KBM-7 (cell line): ENCODE measurements at regions not wholly inside any gene's neighbourhood (a gene's known extent, or its start where the extent isn't known, plus 50 kb on each side); places are given as distances from the start of the nearest gene placed in this dataset.
"Not testable (repeated sequence)": the region's sequence is repeated elsewhere in the genome, so short reads cannot be mapped to it uniquely, and the experiment has no call there.

Experiments used
- DNase-seq: peaks from one replicate; pipeline ENCODE4 v3.0.0-alpha.2; 2015
- in situ Hi-C: fragments of 300-500 bp; cut with MboI; formaldehyde crosslinking; loops from 2 replicates; pipeline ENCODE4 v1.14.3; 2020; ENCODE audit warnings: low sequenced_read_pairs, low pct_unique_long_range_greater_than_20kb, mixed read lengths

DNA sequence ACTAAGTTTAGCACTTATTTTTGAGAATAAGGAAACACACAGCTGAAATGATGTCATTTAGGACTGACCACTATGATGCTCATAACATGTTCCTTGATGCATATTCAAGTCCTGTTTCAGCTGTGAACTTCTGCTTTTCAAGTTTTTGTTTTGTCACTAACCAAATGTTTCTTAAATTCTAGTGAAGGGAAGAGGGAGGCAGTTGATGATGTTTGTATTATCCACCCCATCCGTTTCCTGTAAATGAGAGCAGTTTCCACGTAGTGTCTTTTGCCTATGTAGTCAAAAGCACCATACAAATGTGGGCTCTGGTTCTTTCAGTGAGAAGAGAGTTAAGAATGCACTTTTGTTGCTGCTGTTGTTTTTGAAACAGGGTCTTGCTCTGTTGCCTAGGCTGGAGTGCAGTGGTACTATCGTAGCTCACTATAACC is 491.8 kb downstream of the PCNX1 start:
- DNase-seq = peak; percentile 84
- in situ Hi-C loops = no loop called here

DNA sequence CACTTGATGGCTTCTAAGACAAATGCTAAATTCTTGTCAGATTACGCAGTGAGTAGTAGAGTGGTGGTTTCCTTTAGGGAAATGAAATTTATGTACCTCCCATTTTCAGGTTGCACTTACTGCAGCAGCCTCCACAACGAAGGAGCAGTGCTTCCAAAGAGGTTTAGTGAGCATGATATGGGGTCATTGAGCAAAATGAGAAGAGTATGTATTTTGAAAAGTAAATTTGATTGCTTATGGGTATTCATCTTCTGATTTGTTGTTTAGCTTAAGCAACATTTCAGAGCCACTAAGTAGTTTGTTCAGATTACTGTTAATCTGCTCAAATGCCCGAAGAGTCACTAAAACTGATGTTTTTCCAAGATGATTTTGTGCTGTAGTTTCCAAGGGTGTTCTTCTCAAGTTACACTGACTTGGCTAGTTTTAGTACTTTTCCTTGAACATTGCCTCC is 493.6 kb downstream of the PCNX1 start:
- in situ Hi-C loops = no loop called here
- peak; percentile 27 for DNase-seq

DNA sequence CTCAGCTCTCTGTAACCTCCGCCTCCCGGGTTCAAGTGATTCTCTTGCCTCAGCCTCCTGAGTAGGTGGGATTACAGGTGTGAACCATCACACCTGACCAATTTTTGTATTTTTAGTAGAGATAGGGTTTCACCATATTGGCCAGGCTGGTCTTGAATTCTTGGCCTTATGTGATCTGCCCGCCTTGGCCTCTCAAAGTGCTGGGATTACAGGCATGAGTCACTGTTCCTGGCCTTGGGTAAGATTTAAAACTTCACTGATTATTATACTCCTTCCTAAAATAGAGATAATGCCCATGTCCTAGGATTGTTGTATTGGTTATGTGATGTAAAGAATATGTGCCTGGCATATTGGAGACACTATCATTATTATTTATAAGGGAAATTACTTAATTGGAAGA is 495.2 kb downstream of the PCNX1 start:
- DNase-seq, in situ Hi-C loops: not testable (repeated sequence)

DNA sequence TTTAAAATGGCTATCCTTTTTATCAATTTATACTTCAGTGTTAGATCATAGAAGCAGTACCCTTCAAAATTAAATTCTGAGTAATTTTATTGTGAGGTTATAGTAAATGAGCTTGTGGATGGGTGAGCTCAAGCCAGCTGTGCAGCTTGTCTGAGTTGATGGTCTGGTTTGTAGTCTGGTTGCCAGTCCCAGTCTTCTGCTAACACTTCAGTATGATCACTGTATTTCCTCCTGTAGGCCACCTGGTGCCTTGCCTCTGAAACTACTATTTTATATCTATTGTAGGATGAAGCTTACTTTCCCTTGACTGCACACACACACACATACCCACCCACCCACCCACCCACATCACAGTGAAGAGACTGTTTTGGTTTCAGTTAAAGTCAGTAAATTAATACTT is 496.4 kb downstream of the PCNX1 start:
- in situ Hi-C loops = no loop called here
- DNase-seq = peak; percentile 48

DNA sequence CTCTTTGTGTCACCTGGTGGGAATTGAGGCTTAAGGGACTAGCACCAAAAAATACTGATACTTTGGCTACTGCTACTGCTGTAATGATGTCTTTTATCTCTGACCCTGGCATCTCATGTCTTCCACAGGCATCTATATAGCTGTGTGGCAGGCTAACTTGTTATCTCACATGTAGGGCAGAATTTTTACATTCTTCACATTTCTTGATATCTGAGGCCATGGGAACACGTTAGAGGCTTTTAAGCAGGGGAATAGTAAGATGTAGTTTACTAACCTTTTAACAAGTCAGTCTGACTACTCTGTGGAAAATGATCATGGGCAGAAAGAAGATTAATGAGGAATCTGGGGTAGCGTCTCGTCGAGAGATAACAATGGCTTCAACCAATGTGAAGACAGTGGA is 498.4 kb downstream of the PCNX1 start:
- in situ Hi-C loops = no loop called here
- no peak for DNase-seq

DNA sequence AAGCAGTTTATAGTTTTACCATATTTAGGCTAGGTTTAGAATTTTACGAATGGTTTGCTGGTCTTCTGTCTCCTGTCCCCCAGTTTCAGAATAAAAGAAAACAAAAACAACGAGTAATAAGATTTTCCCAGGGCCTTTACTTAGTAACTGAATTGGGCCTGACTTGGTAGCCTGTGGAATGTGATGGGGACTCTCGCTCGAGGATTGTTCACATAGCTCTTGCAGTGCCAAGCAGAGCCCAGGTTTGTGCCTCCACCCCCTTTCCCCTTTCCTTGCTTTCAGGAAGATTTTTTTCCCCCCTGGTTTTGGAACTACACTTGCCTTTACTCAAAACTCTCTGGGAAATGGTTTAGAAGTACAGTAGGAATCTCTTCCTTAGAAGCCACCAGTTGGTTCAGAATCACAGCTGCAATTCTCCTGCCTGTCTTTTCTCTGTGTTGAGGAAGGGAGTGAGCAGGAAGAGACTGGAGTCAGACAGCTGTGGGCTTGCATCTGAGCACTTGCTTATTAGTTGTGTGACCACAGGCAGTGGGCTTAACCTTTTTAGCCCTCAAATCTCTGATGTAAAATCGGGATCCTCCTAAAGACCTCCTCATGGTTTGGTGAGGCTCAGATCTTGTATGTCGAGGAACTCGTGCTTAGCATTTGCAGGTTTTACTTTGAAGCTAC is 501.2 kb downstream of the PCNX1 start:
- no peak for DNase-seq
- in situ Hi-C loops = no loop called here

DNA sequence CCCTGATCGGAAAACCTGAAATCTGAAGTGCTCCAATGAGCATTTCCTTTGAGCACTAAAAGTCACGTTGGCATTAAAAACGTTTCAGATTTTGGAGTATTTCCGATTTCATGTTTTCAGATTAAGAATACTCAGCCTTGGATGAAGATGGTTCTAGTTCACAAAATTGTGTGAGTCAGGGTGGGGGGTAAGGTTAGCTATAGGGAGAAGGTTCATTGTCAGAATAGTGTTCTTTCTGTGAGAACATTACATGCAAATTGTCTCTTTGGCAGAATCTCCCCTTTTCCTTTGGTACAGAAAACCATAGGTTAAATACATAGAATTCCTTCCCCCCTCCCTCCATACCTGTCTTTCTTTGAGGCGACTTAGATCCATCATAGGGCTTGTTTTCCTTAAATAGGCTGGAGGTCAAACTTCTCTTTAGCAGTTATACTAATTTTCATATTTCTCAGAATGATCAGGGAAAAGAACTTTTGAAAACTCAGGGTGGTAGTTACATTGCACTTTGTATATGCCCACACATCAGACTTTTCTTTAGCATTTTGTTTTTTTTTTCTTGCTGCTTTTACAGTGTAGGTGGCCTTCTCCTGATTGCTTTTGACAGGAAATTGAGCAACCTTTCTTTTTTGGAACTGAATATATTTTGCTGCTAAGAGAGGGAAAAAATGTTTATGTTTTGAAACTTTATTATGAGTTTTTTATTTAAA is 503.5 kb downstream of the PCNX1 start:
- no peak for DNase-seq
- in situ Hi-C loops = no loop called here

DNA sequence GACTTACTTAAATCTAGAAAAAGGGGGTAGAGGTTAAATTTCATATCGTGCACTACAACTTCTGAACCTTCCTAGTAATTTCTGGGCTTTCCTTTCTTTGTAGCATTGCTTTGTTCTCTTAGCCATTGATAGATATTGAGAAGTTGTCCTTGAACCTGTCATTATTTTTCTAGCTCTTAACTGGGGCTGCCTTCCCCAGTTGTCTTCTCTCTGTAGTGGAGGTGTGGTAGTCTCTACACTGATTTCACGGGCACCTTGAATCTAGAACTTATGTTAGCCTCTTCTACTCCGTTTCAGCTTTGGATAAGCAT is 504.0 kb downstream of the PCNX1 start:
- in situ Hi-C loops = no loop called here
- no peak for DNase-seq

DNA sequence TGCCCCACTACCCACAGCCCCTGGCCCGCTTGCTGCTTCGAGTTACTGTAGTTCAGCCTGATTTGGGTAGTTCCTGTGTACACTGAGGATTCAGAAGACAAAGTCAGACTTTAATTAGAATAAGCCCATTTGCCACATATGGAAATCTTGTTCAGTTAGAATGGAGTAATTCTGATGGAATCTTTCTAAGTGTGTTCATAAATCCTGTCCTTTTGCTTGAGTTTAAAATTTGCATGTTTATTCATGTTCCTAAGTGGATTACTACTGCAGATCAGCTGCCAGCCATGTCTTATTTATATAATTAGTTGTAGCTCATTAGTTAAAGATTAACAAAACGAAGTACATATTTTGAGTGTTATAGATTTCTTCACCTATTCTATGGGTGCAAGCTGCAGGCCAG is 504.5 kb downstream of the PCNX1 start:
- no peak for DNase-seq
- in situ Hi-C loops = no loop called here

DNA sequence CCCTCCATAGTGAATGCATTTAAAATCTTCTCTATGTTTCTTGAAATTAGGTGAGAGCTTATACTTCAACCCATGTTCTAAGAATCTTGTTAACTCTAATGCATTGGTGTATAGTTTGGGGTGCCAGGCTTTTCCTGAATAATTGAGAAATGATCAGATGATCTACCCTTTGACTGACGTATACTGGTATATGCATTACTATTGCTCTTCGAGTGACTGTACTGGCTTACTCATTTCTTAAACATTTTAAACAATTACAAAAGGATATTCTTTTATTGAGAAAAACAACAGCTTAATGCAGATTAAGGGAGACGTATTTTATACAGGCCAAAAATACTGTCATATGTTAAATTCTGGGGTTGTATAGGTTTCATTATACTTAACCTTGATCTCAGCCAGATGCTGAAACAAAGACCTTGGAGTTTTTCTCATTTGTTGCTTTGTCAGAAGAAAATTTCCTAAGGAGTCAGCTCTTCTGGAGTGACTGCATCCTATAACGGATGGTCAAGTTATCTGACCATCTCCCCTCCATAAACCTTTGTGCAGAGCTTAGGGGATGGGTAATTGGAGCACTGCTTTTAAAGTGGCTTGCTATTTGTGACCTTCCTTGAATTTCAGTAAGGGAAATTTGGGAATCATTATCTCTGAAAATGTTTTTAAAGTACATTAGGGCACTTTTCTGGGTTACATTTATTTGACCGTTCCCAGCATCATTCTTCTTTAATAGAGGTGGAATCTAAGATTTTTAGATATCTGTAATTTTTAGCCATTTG is 507.6 kb downstream of the PCNX1 start:
- in situ Hi-C loops = no loop called here
- no peak for DNase-seq

DNA sequence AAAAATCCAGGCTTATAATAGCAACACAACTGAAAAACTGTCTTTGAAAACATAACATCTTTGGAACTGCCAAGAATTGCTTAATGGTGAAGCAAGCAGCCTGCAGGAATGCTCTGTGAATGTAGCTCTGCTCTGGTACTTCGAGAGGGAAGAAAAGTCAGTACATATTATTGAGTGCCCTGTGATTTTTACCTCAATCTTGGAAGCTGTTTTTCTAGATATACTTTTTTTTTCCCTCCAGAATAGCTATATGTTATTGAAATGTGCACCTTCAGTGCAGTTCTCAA is 508.1 kb downstream of the PCNX1 start:
- DNase-seq = no peak
- in situ Hi-C loops = no loop called here

DNA sequence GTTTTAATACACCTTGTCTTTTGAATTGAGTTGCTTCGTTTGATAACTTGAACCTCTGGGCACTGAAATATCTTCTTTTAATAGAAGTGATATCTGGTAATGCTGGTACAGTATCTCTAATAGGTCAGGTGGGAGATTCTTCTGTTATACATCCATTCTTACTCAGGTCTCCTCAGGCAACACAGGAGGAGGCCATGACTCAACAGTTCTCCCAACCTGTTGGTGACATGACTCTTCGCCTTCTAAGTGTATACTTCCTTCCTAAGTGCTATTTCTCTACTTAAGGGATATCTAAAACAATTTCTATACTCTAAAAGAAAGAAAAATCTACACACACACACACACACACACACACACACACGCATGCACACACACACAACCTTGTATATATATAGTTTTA is 509.1 kb downstream of the PCNX1 start:
- in situ Hi-C loops = no loop called here
- no peak for DNase-seq

DNA sequence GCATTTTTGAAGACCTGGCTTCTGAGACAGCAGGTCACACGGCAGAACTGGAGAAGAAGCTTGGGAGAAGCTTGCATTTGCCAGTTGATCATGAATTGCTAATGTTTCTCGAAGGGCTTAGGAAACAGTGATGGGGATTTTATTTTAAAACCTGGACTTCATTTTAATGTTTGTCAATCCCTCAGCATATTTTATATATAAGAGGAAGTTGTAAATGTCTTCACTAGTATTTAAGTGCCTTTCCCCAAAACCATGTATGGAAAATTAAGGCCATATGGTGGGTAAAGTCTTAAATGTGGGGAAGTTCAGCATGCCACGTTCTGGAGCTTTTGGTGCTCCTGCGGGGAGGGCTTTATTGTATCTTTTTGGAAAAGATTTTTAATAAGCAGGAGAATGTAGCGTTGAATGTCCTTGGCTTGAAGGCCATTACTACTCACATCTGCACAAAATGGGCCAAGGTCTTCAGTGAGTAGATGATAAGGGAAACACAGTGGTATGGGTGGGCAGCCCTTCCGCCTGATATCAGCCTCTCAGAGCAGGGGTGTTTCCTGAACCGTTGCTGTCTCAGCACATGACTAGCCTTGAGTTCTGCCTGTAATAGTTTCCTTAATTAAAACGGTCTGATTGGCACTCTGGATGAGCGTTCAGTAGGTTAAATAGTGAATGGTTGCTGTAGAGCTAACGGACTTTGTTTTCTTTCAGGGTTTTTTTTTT is 511.4 kb downstream of the PCNX1 start:
- in situ Hi-C loops = no loop called here
- DNase-seq = peak; percentile 77

DNA sequence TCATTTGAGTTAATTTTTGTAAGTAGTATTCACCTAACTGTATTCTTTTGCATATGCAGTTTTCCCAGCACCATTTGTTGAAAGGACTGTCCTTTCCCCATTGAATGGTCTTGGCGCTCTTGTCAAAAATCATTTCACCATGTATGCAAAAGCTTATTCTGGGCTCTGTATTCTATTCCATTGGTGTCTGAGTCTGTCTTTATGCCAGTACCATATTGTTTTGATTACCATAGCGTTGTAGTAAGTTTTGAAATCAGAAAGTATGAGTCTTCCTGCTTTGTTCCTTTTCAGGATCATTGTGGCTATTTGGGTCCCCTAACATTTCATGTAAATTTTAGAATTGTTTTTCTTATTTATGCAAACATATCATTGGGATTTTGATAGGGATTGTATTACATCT is 508.7 kb upstream of the RGS6 start:
- DNase-seq = no peak
- in situ Hi-C loops = no loop called here

DNA sequence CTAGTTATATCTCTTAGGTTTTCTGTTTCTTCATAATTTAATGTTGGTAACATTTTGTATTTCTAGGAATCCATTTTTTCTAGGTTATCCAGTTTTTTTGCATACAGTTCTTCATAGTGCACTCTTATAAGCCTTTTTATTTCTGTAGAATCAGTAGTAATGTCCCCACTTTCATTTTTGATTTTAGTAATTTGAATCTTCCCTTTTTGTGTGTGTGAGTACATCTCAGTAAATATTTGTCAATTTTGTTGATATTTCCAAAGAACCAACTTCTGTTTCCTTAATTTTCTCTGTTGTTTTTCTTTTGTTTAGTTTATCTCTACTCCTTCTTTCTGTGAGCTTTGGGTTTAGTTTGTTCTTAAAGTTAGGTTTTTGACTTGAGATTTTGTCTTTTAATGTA is 507.3 kb upstream of the RGS6 start:
- DNase-seq = no peak
- in situ Hi-C loops = no loop called here

DNA sequence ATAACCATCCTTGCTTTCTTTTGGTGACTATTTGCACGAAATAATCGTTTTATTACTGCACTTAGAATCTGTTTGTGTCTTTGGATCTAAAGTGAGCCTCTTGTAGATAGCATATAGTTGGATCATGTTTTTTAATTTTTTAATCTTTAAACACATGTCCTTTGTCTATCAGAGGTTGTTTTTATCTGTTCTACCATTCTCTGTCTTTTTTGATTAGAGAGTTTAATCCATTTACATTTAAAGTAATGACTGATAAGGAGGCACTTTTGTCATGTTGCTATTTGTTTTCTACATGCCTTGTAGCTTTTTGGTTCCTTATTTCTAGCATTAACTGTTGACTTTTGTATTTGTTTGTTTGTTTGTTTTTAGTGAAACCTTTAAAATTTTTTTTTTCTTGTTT is 506.2 kb upstream of the RGS6 start:
- DNase-seq = no peak
- in situ Hi-C loops = no loop called here

DNA sequence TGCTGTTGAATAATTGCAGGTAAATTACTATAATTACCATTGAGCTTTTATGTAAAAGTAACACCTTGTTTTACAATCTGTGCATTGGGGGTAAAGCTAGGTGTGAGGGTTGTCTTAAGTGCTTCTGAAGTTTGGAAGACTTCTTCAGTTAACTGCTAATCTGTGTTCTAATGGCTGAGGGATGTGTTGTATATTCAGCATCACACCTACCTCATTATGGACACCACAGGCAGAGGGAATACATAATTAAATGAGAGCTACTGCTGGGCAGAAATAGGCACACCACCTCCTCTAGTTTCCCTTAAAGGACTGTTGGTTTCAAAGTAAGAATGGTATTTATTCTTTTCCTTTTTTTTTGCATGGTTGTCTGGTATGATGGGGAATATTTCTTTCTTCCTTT is 502.3 kb upstream of the RGS6 start:
- in situ Hi-C loops = no loop called here
- no peak for DNase-seq

DNA sequence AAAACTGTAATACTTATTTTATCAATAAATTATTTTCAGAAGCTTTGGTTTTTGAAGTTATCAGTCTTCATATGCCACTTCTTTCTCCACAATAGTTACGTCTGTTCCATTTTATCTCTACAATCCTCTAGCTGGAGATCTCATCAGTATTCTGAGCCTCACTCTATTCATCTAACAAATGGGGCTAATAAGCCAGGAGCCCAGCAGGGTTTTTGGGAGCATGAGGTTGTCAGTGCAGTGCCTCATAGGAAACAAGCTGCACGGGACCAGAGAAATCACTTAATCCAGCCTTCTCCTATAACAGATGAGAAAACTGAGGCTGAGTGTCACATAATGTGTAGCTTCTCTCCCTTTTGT is 501.9 kb upstream of the RGS6 start:
- in situ Hi-C loops = no loop called here
- no peak for DNase-seq

DNA sequence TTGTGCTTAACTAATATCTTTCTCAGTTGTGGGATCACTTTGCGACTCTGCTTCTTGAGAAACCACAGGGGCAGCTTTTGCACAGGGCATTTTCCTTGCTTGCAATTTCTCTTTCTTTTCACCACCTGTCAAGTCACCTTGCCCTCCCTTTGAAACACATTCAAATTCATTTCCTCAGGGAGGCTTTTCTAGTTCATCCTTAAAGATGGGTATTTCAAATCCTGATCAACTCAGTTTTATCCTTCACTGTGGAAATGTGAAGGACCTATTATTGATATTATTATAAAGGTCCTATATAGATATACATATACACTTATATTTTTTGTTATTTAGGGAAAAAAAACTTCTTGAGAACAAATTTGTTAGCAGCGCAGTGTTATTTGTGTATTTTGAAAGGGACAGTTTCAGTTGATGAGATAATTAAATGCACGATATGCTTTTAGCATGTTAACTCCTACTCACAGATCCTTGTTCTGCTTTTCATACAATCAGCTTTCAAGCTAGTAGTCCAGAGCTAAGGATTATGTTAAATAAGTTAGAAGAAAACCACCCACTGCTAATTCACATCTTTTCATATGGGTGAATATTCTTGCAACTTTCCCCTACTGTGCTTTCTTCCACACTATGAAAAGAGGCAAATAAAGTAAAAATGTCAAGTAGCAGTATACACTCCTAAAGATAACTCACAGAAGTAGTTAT is 501.4 kb upstream of the RGS6 start:
- in situ Hi-C loops = no loop called here
- no peak for DNase-seq
